IMR-90 (cell line): ENCODE measurements at regions not wholly inside any gene's neighbourhood (a gene's known extent, or its start where the extent isn't known, plus 50 kb on each side); places are given as distances from the start of the nearest gene placed in this dataset.

ENCODE experiments used
- ATAC-seq: fragments of 200-7000 bp; cut with Tn5 transposase; 2 replicates; pipeline ENCODE4 v1.9.1; 2020; ENCODE audit warnings: low read depth, mild to moderate bottlenecking, moderate library complexity
- BruUV-seq: library from RNA; stranded (reverse); fragments of 400-500 nt; replicated peaks from 2 replicates; lab custom pipeline; 2021; lab: Mats Ljungman, UMichigan
- CTCF ChIA-PET: fragments of 300-600 bp; formaldehyde crosslinking; extraction: SDS; loops from one replicate; lab custom pipeline; 2021; ENCODE audit warnings: antibody characterized with exemption; lab: Yijun Ruan, JAX
- POLR2A ChIA-PET: fragments of 300-600 bp; sonication (Branson Sonifier 250); formaldehyde crosslinking; loops from one replicate; lab custom pipeline; 2022; ENCODE audit warnings: antibody characterized with exemption; ENCODE audit not compliant: unreplicated experiment; lab: Charles Lee
- DNase-seq: peaks from one replicate; pipeline ENCODE4 v3.0.0; 2013
- H2AFZ ChIP-seq: replicated peaks from 2 replicates; pipeline ENCODE3; 2013; ENCODE audit warnings: low read length, mild to moderate bottlenecking; ENCODE audit not compliant: poor library complexity
- H2AK5ac ChIP-seq: 2 replicates; pipeline ENCODE4 v1.6.1; 2013; ENCODE audit warnings: low read depth, low read length, inconsistent platforms
- H2AK9ac ChIP-seq: replicated peaks from 2 replicates; pipeline ENCODE3; 2013; ENCODE audit warnings: mild to moderate bottlenecking, low read depth, low read length, moderate library complexity; ENCODE audit not compliant: poor library complexity
- H2BK120ac ChIP-seq: 2 replicates; pipeline ENCODE4 v1.6.1; 2013; ENCODE audit warnings: low read depth, low read length, inconsistent platforms
- H2BK15ac ChIP-seq: 3 replicates; pipeline ENCODE4 v1.6.1; 2013; ENCODE audit warnings: low read depth, low read length, inconsistent platforms
- H2BK20ac ChIP-seq: 2 replicates; pipeline ENCODE4 v1.6.1; 2013; ENCODE audit warnings: low read depth, mild to moderate bottlenecking, inconsistent platforms, low read length, moderate library complexity
- H2BK5ac ChIP-seq: 2 replicates; pipeline ENCODE4 v1.6.1; 2013; ENCODE audit warnings: mild to moderate bottlenecking, low read depth, low read length, inconsistent platforms; ENCODE audit not compliant: poor library complexity, severe bottlenecking
- H3K14ac ChIP-seq: replicated peaks from 2 replicates; pipeline ENCODE4 v1.6.1; 2013; ENCODE audit warnings: low read depth, low read length, inconsistent platforms
- H3K18ac ChIP-seq: 2 replicates; pipeline ENCODE4 v1.6.1; 2013; ENCODE audit warnings: low read depth, low read length, control low read depth
- H3K23ac ChIP-seq: 2 replicates; pipeline ENCODE4 v1.6.1; 2013; ENCODE audit warnings: low read depth, low read length, inconsistent platforms
- H3K27ac ChIP-seq: 2 replicates; pipeline ENCODE4 v1.5.1; 2013; ENCODE audit warnings: mild to moderate bottlenecking, control low read depth, low read length; ENCODE audit not compliant: insufficient read depth
- H3K27me3 ChIP-seq: 2 replicates; pipeline ENCODE4 v1.6.1; 2013; ENCODE audit warnings: low read length; ENCODE audit not compliant: control insufficient read depth, insufficient read depth
- H3K36me3 ChIP-seq: 2 replicates; pipeline ENCODE4 v1.6.1; 2013; ENCODE audit warnings: low read length, mixed read lengths; ENCODE audit not compliant: control insufficient read depth, insufficient read depth
- H3K4ac ChIP-seq: 2 replicates; pipeline ENCODE4 v1.6.1; 2013; ENCODE audit warnings: low read depth, low read length, inconsistent platforms
- H3K4me1 ChIP-seq: 2 replicates; pipeline ENCODE4 v1.6.1; 2013; ENCODE audit warnings: low read length, mixed read lengths; ENCODE audit not compliant: control insufficient read depth, insufficient read depth
- H3K4me2 ChIP-seq: 2 replicates; pipeline ENCODE4 v1.6.1; 2013; ENCODE audit warnings: low read depth, mild to moderate bottlenecking, control low read depth, low read length, moderate library complexity
- H3K4me3 ChIP-seq: 2 replicates; pipeline ENCODE4 v1.5.1; 2013; ENCODE audit warnings: low read depth, mild to moderate bottlenecking, control low read depth, low read length, moderate library complexity; ENCODE audit not compliant: insufficient read depth
- H3K56ac ChIP-seq: 2 replicates; pipeline ENCODE4 v1.6.1; 2013; ENCODE audit warnings: low read length, inconsistent platforms; ENCODE audit not compliant: insufficient read depth; ENCODE audit errors: extremely low read depth
- H3K79me1 ChIP-seq, 2 experiments: 2 replicates each; pipeline ENCODE4 v1.6.1; 2013; ENCODE audit warnings: low read length in 2 of 2, inconsistent platforms in 1 of 2, low read depth in 1 of 2
- H3K9ac ChIP-seq: 2 replicates; pipeline ENCODE4 v1.6.1; 2013; ENCODE audit warnings: low read depth, low read length, control low read depth
- H3K9me1 ChIP-seq: 2 replicates; pipeline ENCODE4 v1.6.1; 2013; ENCODE audit warnings: low read length, inconsistent platforms; ENCODE audit not compliant: insufficient read depth
- H3K9me3 ChIP-seq: 2 replicates; pipeline ENCODE4 v1.6.1; 2013; ENCODE audit warnings: low read length; ENCODE audit not compliant: control insufficient read depth, insufficient read depth
- H4K20me1 ChIP-seq: 2 replicates; pipeline ENCODE4 v1.6.1; 2013; ENCODE audit warnings: low read length, inconsistent platforms; ENCODE audit not compliant: insufficient read depth
- H4K5ac ChIP-seq: 2 replicates; pipeline ENCODE4 v1.6.1; 2013; ENCODE audit warnings: mild to moderate bottlenecking, low read depth, low read length, control low read depth
- H4K8ac ChIP-seq, 2 experiments: 2 replicates each; pipeline ENCODE4 v1.6.1; 2013; ENCODE audit warnings: low read depth in 2 of 2, low read length in 2 of 2, control low read depth in 1 of 2, inconsistent platforms in 1 of 2
- H4K91ac ChIP-seq: 2 replicates; pipeline ENCODE4 v1.6.1; 2013; ENCODE audit warnings: low read depth, low read length, inconsistent platforms; ENCODE audit not compliant: insufficient read depth
- WGBS, 2 experiments: methylation state at CpG; one replicate each; pipeline versions ENCODE4 v1.1.5 to v1.1.7; 2013; ENCODE audit warnings: missing lambda C conversion rate in 2 of 2; ENCODE audit not compliant: insufficient read length in 1 of 2; ENCODE audit errors: extremely low coverage in 2 of 2; 5-methylcytosine and 5-hydroxymethylcytosine counted together
- dilution Hi-C: fragments of 300-500 bp; cut with HindIII; formaldehyde crosslinking; loops from one replicate; pipeline ENCODE4 v1.14.3; 2018; ENCODE audit warnings: low sequenced_read_pairs; ENCODE audit not compliant: unreplicated experiment
- in situ Hi-C: fragments of 300-500 bp; cut with MboI; formaldehyde crosslinking; loops from 3 replicates; pipeline ENCODE4 v1.14.3; 2019; ENCODE audit warnings: low sequenced_read_pairs, inconsistent platforms, mixed read lengths
- intact Hi-C: fragments of 100-400 bp; cut with micrococcal nuclease; formaldehyde crosslinking; loops from 2 replicates; pipeline ENCODE4 v1.10.0; 2022
- TF ChIP-seq, protein P1 (sequence below): conservative IDR thresholded peaks from 2 replicates; pipeline ENCODE4 v1.5.1; 2012; ENCODE audit warnings: mild to moderate bottlenecking, low read depth, low read length, improper control_type of control experiment

DNA sequence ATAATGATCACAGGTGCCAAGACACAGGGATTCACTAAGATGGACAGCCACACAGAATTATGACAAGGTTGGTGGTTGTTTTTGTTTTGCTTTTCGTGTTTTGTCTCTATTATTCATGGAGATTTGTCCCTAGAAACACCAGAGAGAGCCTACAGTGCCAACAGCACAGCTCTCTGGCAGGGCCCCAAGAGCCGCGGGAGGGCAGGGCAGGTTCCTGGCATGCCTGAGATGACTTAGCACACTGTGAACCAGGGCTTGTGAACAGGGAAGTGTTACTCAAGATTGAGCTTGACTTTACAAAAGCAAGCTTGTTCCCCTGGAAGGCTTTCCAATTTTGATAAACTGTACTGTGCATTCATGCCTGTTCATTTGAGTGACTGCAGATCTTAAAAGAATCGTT lies 437.4 kb upstream of the SALL3 start:
- H4K20me1 ChIP-seq: no peaks in the 10 kb centered on the region
- H2AFZ ChIP-seq: no peak overlapping the region
- no peak overlapping the region for H2AK9ac ChIP-seq
- DNase-seq (no peak), ATAC-seq (no peak)
- H2BK20ac ChIP-seq: no peak overlapping the region
- H4K91ac ChIP-seq: no peak overlapping the region
- H2BK120ac ChIP-seq: no peak overlapping the region
- CTCF ChIA-PET: no interaction called here
- no peak overlapping the region for H3K9ac ChIP-seq
- no peak overlapping the region for H3K14ac ChIP-seq
- H3K23ac ChIP-seq: no peak overlapping the region
- H3K27ac ChIP-seq: no peak overlapping the region
- H3K18ac ChIP-seq: no peak overlapping the region
- H4K8ac ChIP-seq: no peak overlapping the region
- no peaks in the 10 kb centered on the region for H3K27me3 ChIP-seq
- no peak overlapping the region for H4K5ac ChIP-seq
- POLR2A ChIA-PET: no interaction called here
- no peak overlapping the region for H2BK5ac ChIP-seq
- dilution Hi-C loops (no loop called here), in situ Hi-C loops (no loop called here), intact Hi-C loops (no loop called here)
- H3K56ac ChIP-seq: no peak overlapping the region
- H3K4me2 ChIP-seq: no peak overlapping the region
- WGBS, 2 experiments: 17% methylated on average over 2 of the region's 4 CpGs; no CpG with 5 or more reads in 1 of the 2 experiments
- H3K4me3 ChIP-seq: no peak overlapping the region
- H3K4me1 ChIP-seq: no peaks in the 10 kb centered on the region
- no peaks in the 10 kb centered on the region for H3K79me1 ChIP-seq
- no peak overlapping the region for H2BK15ac ChIP-seq
- no peak overlapping the region for H3K4ac ChIP-seq
- no TSS peak for BruUV-seq
- H3K36me3 ChIP-seq: no peaks in the 10 kb centered on the region
- H3K9me1 ChIP-seq: no peaks in the 10 kb centered on the region
- peaks cover 44% of the 10 kb centered on the region for H3K9me3 ChIP-seq
- no peak overlapping the region for H2AK5ac ChIP-seq
- TF ChIP-seq, protein P1, sequence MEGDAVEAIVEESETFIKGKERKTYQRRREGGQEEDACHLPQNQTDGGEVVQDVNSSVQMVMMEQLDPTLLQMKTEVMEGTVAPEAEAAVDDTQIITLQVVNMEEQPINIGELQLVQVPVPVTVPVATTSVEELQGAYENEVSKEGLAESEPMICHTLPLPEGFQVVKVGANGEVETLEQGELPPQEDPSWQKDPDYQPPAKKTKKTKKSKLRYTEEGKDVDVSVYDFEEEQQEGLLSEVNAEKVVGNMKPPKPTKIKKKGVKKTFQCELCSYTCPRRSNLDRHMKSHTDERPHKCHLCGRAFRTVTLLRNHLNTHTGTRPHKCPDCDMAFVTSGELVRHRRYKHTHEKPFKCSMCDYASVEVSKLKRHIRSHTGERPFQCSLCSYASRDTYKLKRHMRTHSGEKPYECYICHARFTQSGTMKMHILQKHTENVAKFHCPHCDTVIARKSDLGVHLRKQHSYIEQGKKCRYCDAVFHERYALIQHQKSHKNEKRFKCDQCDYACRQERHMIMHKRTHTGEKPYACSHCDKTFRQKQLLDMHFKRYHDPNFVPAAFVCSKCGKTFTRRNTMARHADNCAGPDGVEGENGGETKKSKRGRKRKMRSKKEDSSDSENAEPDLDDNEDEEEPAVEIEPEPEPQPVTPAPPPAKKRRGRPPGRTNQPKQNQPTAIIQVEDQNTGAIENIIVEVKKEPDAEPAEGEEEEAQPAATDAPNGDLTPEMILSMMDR: no peak
